Pancreas (tissue), 10 donors: ENCODE measurements at regions not wholly inside any gene's neighbourhood (a gene's known extent, or its start where the extent isn't known, plus 50 kb on each side); places are given as distances from the start of the nearest gene placed in this dataset.

Experiments used
- ATAC-seq, 4 donors: fragments of 200-7000 bp; cut with Tn5 transposase; one replicate each; pipeline versions ENCODE4 v1.8.0 to v1.9.1; 2020; ENCODE audit warnings: mild to moderate bottlenecking in 4 of 4, moderate library complexity in 4 of 4
- DNase-seq, 6 donors: peaks; one replicate each; pipeline ENCODE4 v3.0.0-alpha.2; 2020
- FAIRE-seq: peaks from 2 replicates; lab custom pipeline; 2012; peaks lifted over from hg19 to GRCh38; lab: Jason Lieb, UNC
- H3K27ac ChIP-seq, 4 donors: fragments of 200-600 bp; sonication (generic); 1 replicate in 3 of 4; 2 replicates in 1 of 4; pipeline versions ENCODE4 v1.5.0 to v1.8.0; 2020
- H3K27me3 ChIP-seq, 4 donors: fragments of 200-600 bp; one replicate each; pipeline ENCODE4 v1.8.0; 2021
- H3K36me3 ChIP-seq, 3 donors: fragments of 200-600 bp; sonication (generic) in 1 of 3; one replicate each; pipeline versions ENCODE4 v1.5.0 to v1.8.0; 2020 to 2021
- H3K4me1 ChIP-seq, 3 donors: fragments of 200-600 bp; one replicate each; pipeline ENCODE4 v1.8.0; 2021
- H3K4me3 ChIP-seq, 4 donors: fragments of 200-600 bp; sonication (generic) in 2 of 4; one replicate each; pipeline versions ENCODE4 v1.5.0 to v1.8.0; 2020 to 2021
- H3K9me3 ChIP-seq, 4 donors: fragments of 200-600 bp; one replicate each; pipeline ENCODE4 v1.8.0; 2021
- CTCF ChIP-seq, 4 donors: fragments of 200-600 bp; sonication (generic) in 3 of 4; IDR thresholded peaks; one replicate each; pipeline versions ENCODE4 v1.5.0 to v1.8.0; 2021; ENCODE audit warnings: antibody characterized with exemption in 4 of 4
- WGBS, 2 donors: extraction: QIAGEN DNeasy Blood & Tissue Kit; methylation state at CpG; one replicate each; pipeline ENCODE4 v1.1.7; 2013; 5-methylcytosine and 5-hydroxymethylcytosine counted together
- intact Hi-C, 3 donors: fragments of 100-400 bp; cut with DNase I; formaldehyde crosslinking; loops; one replicate each; pipeline versions ENCODE4 v1.11.1 to v1.14.2; 2022
- donor health status: healthy with polysubstance abuse.
- donor health status: DM: no; HTN: no; CAD: no; lungs with moderate emphysema.
- donor health status: DM: no; HTN: no; CAD: no.
- donor health status: control.
- donor health status: control.
- donor health status: Bipolar disorder and iron deficiency.
- donor health status: DM: yes; HTN: yes; CAD: no.
- donor health status: DM: no; HTN: no; CAD: no.
- donor health status: DM: no; HTN: no; CAD: no.
- donor health status: DM: yes; HTN: yes; CAD: no.

DNA sequence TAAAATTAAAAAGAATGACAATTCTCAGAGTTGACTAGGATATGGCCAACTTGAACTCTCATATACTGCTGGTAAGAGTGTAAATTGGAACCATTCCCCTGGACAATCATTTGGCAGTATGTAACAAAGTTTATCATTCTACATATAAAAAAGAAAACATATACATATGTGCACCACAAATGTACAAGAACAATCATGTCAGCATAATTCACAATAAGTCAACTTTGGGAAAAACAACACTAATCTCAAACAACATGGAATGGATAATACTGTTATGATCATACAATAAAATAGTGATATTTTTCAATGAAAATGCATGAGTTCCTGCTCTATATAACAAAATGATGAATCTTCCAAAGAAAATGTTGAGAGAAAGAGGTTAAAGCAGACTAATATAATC, 1078.7 kb upstream of the EPHA7 start:
- ATAC-seq: no peak

GRCh38 chr6:94494500-94494899, 1075.1 kb upstream of the EPHA7 start:
- FAIRE-seq (no peak), DNase-seq (no peak), ATAC-seq (no peak)
- TF ChIP-seq CTCF (IDR thresholded peaks at IDR 0.05): no peak
- Histone ChIP-seq H3K27ac (no peak overlapping the region), H3K36me3 (no peaks in the 10 kb centered on the region), H3K4me3 (no peak overlapping the region), H3K27me3 (no peaks in the 10 kb centered on the region), H3K4me1 (no peaks in the 10 kb centered on the region), H3K9me3 (no peaks in the 10 kb centered on the region)
- 68 to 81% methylated on average over 1 of the region's 1 CpG for WGBS, 2 donors
- intact Hi-C loops: no loop called here

More for the DNA sequence above, 1078.7 kb upstream of the EPHA7 start:
- FAIRE-seq (no peak), DNase-seq (no peak)
- no peaks in the 10 kb centered on the region for H3K4me1 ChIP-seq
- no peak for TF ChIP-seq CTCF (IDR thresholded peaks at IDR 0.05)
- no peaks in the 10 kb centered on the region for H3K9me3 ChIP-seq
- no peak overlapping the region for H3K4me3 ChIP-seq
- H3K36me3 ChIP-seq: no peaks in the 10 kb centered on the region
- no peak overlapping the region for H3K27ac ChIP-seq
- intact Hi-C loops: no loop called here
- H3K27me3 ChIP-seq: no peaks in the 10 kb centered on the region

DNA sequence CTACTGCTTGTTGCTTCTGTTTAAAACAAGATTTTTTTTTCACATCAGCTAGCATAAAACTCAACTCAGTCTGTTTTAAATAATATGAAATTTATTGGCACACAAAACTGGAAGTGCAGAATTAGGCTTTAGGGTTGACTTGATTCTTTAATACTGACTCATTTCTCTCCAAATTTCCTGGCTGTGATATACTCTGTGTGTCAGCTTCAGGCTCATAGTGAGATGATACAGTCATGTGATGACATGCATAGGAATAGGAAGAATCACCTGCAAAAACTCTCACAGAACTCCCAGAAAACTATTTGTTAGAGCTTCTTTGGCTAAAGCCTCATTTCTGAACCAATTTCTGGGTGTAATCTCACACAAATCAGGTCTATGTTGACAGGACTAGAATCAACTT, 1068.0 kb upstream of the EPHA7 start:
- no peak for FAIRE-seq
- H3K4me1 ChIP-seq: no peaks in the 10 kb centered on the region
- H3K36me3 ChIP-seq: no peaks in the 10 kb centered on the region
- H3K9me3 ChIP-seq: no peaks in the 10 kb centered on the region
- no peaks in the 10 kb centered on the region for H3K27me3 ChIP-seq
- no peak for TF ChIP-seq CTCF (IDR thresholded peaks at IDR 0.05)
- no peak for DNase-seq
- no peak for ATAC-seq
- intact Hi-C loops: no loop called here
- no peak overlapping the region for H3K27ac ChIP-seq
- no peak overlapping the region for H3K4me3 ChIP-seq

DNA sequence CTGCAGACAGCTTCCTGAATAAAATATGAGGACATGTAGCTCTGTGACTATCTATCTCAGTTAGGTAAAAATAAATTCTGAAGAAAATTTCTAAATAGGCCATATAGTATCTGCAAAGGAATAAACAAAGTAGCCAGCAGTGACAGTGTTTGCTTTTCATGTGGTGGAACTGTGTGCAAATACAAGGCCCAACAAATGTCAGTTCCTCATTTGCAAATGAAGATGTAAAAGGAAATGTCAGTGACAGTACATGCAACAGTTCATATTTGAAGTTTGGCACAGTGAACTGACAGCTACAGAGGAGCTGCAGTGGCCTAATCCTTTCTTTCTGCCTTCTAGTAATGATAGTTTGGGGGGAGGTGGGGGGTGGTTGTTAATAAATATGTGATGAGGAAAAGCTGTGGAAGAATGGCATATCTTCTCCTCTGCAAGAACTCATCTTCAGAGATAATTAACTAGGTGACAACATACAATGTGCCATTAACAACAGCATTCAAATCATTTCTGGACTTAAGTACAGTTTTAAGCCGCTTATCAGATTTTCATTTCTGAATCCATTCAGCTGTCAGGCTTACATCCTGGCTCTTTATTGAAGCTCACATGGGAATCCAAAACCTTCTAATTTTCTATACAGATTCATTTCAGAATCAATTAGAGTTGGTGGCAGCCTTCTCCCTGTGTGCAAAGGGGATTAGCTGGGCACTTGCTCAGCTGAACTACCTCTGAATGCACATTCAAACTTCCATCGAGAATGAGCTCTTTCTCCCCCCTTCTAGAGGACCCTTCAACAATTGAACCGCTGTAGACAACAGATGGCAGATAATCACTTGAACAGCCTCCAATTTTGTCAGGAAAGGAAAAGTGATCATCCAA, 1059.0 kb upstream of the EPHA7 start:
- Histone ChIP-seq H3K27ac (no peak overlapping the region), H3K4me1 (no peaks in the 10 kb centered on the region), H3K36me3 (no peaks in the 10 kb centered on the region), H3K9me3 (no peaks in the 10 kb centered on the region), H3K27me3 (no peaks in the 10 kb centered on the region), H3K4me3 (no peak overlapping the region)
- TF ChIP-seq CTCF (IDR thresholded peaks at IDR 0.05): no peak
- intact Hi-C loops: no loop called here
- no peak for ATAC-seq
- no peak for FAIRE-seq
- DNase-seq: no peak
- 60 to 67% methylated on average over 3 of the region's 3 CpGs for WGBS, 2 donors

GRCh38 chr6:94468830-94469229, 1049.5 kb upstream of the EPHA7 start:
- DNase-seq (no peak), FAIRE-seq (no peak), ATAC-seq (no peak)
- Histone ChIP-seq H3K4me1 (no peaks in the 10 kb centered on the region), H3K36me3 (no peaks in the 10 kb centered on the region), H3K27ac (no peak overlapping the region), H3K4me3 (no peak overlapping the region), H3K9me3 (no peaks in the 10 kb centered on the region), H3K27me3 (no peaks in the 10 kb centered on the region)
- TF ChIP-seq CTCF (IDR thresholded peaks at IDR 0.05): no peak
- intact Hi-C loops: no loop called here
